ENCODE measurements at regions not wholly inside any gene's neighbourhood (a gene's known extent, or its start where the extent isn't known, plus 50 kb on each side); places are given as distances from the start of the nearest gene placed in this dataset.

GRCh38 chr19:30083125-30083681 lies 141.2 kb downstream of the URI1 start:
- no peak for DNase-seq (ENCODE audit: low spot score)

- no peak for DNase-seq (ENCODE audit: low spot score)
Observed at GRCh38 chr19:30083701-30084156, 141.7 kb downstream of the URI1 start.

GRCh38 chr19:30084390-30084819 lies 142.4 kb downstream of the URI1 start:
- no peak for DNase-seq (ENCODE audit: low spot score)

DNA sequence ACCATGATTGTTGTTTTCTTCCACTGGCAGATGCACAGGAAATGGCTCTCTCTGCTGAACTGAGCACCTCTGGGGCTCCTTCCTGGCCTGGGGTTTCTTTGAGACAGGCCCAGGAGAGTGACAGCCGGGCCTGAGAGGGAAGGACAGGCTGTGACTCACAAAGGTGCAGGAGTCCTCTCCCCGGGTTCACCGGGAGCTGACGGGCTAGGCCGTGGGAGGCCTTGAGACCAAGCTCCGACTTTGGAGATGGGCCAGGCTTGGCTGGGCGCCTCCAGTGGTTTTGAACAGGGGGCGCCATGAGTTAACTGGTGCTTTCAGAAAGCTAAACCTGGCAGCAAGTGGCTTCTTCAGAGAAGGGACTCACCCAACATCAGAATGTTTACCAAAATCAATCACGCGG lies 143.4 kb downstream of the URI1 start:
- DNase-seq (ENCODE audit: low spot score): peak; percentile 63

GRCh38 chr19:30086220-30086619 lies 144.2 kb downstream of the URI1 start:
- DNase-seq (ENCODE audit: low spot score): no peak

DNA sequence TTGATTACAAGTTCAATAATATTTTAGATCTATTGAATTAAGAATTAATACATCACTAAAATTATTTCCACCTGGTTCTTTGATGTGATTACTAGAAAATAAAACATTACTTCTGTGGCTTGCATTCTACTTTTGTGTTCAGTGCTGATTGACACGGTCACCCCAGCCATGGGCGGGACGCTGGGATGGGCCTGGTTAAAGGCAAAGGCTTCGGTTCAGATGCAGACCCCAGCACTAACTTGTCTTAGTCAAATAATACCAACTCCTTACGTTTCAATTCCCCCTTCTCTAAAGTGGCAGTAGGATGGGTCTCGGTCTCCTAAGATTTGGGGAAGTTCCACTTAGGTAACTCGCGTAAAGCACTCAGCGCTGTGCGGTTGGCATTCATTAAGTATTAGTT lies 144.9 kb downstream of the URI1 start:
- no peak for DNase-seq (ENCODE audit: low spot score)

DNA sequence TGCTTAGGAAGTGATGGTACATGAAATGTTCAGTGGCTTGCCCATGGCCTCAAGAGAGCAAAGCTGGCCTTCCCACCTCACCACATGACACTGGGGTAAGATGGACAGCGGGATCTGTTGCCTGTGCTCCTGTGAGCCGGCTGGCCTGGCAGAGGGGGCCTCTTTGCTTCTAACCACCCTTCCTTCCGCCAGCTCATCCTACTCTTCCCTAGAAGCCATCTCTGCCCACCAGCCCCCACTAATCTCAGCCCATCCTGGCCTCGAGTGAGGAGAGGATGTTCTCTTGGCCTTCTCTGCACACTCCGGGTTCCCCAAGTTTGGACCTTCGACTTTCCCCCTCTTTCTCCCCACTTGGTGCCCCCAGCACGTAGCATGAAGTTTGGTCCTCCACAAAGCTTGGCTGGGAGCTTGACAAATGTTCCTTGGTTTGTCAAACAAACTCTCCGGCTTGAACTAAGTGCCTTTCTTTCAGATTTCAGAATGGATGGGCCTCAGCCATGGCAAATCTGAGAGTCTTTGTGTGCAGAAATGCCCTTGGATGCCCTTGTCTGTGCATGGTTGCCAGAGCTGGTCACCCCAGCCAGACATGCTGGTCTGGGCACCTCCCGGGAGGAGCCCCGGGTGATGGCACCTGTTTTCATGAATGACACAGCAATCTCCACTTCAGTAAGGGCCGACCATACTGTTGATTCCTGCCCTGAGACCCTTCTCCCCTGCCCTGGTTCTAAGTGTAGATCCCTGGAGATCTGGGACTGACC lies 145.5 kb downstream of the URI1 start:
- no peak for DNase-seq (ENCODE audit: low spot score)

DNA sequence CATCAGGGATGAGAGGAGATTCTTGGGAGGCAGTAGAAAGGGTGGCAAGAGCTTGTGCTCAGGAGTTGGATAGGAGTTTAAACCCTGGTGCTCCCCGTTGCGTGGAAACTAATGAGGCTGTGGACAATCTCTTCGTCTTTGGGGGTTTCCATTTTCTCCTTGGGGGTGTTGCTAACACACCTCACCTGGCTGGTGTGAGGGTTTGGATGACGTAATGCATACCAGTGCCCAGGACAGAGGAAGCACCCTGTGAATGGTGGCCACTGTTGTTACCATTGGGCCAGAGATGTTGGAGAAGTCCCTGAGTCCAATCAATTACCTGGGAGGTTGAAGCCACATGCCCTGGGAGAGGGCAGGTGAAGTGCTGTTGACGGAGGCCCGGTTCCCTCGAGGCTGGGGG lies 146.5 kb downstream of the URI1 start:
- DNase-seq (ENCODE audit: low spot score): no peak

DNA sequence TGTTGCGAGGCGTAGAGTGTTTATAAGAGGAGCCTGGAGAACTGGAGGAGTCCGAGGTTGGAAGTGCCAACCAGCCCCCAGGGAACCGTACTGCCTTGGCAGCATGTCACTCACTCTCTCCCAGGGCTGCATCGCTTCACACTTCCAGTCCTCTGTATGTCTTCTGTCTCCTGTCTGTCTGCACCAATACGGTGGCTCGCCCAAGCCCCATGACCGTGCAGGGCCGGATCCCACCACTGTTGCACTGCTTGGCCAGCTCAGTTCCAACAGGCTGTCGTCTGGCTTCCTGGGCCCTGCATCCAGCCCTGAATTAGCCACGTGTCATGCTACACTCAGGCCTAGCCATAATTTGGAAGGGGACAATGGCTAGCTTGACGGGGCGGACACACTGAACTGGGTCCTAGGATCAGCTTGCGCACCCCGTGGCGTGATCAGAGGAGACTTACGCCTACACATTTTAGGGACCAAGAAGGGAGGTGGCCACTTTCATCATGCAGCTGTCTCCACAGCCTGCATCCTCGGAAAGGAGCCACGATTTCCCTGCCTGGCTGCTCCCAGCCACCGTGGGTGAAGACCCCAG lies 147.1 kb downstream of the URI1 start:
- no peak for DNase-seq (ENCODE audit: low spot score)

DNA sequence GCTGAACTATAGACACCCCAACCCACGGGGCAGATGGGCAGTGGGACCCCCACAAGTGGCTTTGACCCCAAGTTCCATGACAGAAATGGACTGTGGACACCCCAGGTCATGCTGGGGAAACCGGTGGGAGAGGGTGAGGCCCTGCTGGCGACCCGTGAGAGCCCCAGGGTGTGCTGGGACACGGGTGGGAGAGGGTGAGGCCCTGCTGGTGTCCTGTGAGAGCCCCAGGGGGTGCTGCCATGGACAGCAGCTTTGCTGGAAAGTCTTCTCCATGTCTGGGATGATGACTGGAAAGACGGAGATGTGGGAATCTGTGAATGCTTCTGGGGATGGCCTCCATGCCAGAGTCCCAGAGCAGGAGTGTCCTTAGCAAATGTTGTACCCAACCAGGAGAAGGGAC lies 148.4 kb downstream of the URI1 start:
- DNase-seq (ENCODE audit: low spot score): no peak

DNA sequence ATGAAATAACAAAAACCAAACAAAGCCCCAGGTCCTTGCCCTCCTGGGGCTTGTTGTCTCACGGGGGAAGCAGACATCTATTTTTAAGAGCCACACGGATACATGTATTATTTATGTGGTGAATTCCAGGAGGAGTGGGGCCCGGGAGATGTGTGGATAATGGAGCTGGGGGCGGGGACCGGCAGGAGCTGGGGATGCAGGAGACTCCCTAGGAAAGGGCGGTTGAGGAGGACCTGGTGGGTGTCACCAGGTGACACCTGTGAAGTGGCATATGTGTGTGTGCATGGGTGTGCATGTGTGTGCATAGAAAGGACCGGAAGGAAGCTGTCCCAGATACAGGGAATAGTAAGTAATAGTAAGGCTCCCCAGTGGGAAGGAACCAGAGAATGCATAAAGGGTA lies 148.9 kb downstream of the URI1 start:
- DNase-seq (ENCODE audit: low spot score): no peak

DNA sequence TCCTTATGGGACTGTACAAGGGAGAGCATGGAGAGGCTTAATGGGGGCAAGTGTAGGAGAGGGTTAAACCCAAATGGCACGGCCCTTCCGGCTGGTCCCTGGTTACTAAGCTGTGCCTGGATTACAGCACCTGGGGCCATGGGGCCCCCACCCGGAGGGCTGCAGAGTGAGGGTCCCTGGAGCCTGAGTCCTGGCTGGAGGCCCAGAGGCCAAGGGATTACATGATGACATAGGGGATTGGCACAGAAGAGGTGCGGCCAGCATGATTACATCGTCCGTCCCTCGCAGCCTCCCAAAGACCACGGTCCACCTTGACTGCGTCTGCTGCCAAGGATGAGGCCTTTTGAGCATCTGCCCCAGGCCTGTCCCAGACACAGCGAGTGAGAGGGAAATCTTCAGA lies 149.4 kb downstream of the URI1 start:
- no peak for DNase-seq (ENCODE audit: low spot score)

DNA sequence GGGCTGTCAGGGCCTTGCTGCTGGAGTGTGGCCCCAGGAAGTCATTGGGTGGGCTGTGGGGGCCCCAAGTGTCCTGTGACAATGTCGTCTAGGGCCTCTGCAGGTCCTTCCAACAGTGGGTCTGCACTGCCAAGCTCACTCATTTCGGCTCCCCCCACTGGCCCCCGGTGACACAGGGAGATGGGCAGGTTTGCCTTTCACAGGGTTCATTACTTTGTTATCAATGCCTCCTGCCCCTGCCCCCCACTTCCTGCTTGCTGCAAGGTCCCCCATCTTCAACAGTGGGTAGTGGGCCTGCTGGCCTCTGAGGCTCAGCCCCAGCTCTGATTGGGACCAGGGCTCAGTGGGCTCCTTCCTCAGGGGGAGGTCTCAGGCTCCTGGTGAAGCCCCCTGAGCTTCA lies 149.8 kb downstream of the URI1 start:
- no peak for DNase-seq (ENCODE audit: low spot score)

DNA sequence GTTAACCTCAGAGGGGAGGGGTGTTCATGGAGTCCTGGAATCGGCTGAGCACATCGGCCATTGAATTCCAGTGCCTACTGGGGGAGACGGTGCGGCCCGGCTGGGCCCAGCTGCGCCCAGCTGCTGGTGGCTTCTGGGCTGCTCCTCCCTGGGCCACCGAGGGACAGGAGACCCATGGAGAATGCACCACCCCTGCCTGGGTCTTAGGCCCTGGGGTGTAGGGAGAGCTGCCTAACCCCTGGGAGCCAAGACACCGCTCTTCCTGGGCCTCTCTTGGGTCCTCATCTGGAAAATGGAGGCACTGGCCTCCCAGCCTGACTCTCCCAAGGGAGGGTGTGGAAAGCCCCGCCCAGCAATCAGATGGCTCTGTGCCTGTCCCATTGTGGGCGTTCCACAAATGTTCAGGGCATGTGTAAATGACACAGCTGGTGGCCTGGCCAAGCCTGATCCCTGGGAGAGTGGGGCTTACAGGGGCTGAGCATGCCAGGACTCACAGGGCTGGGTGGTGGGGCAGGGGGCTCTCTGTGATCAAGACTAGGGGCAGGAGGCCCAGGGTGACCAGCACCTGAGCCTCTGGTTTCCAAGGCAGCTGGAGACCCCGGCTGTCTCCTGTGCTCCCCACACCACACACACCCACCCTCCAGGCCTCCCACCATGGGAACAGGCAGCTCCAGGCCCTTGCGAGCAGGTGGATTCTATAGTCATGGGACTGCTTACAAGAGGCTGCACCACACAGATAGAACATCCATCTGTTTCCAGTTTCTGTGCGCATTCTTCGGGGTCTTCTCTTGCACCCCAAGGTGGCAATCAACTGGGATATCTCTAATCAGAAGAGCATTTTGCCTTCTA lies 150.9 kb downstream of the URI1 start:
- no peak for DNase-seq (ENCODE audit: low spot score)

DNA sequence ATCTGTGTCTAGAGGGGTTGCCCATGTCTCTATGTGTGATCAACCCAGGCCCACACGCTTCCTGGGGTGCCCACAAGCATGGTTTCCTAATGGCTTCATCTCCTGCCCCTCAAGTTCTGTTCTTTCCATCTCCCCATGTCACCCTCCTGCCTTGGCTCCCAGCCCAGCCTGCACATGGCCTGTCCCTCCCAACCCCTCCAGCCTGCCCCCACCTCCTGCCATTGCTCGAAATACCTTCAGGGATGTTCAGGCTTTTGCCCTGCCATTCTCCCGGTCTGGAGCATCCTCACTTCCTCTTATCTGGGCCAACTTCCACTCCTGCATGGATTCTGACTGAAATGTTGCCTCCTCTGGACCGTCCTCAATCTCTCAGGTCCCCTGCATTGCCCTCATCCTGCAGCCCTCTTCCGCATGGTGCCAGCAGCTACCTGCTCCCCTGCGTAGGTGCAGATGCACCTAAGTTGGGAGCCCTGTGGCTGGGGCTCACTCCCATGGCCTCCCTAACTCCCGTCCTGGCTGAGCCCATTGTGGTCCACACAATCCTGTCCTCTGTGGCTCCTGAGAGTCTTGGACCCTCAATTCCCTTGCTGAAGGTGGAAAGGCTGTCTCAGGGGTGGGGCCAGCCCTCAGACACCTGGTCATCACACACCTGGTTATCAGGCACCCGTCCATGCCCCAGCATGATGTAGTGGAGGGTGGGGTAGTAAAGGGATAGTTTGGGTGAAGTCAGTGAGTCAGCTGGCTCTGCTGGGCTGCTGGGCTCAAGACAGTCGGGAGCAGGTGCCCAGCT lies 152.1 kb downstream of the URI1 start:
- DNase-seq (ENCODE audit: low spot score): no peak

- no peak for DNase-seq (ENCODE audit: low spot score)
Observed at GRCh38 chr19:30094756-30095140, 152.7 kb downstream of the URI1 start.

- DNase-seq (ENCODE audit: low spot score): no peak
Observed at GRCh38 chr19:30095171-30095570, 153.1 kb downstream of the URI1 start.

- DNase-seq (ENCODE audit: low spot score): no peak
Observed at GRCh38 chr19:30096596-30097370, 154.7 kb downstream of the URI1 start.

DNA sequence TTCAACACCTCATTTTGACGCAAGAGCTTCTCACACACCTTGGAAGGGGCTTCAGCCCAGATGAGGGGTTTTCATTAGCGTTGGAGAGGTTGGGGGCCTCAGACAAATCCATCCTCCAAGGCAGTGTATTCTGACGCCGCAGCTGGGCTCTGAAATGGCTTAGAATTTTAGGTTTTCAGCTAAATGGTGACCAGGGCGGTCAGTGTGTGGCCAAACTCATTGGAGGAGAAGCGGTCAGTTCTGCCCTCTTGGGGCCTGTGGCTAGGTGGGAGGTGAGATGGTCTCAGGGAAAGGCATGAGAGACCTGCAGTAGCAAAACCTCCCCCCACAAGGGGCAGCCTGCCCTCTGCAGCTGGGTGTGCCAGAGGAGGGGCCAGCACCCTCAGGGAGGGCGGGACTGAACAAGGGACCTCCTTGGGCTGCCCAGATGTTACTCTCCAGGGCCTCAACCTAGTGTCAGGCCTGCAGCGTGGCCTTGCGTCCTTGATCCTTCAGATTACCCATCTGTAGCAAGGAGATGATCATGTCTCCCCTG lies 155.8 kb downstream of the URI1 start:
- no peak for DNase-seq (ENCODE audit: low spot score)

GRCh38 chr19:30102239-30102638 lies 160.2 kb downstream of the URI1 start:
- DNase-seq (ENCODE audit: low spot score): no peak

DNA sequence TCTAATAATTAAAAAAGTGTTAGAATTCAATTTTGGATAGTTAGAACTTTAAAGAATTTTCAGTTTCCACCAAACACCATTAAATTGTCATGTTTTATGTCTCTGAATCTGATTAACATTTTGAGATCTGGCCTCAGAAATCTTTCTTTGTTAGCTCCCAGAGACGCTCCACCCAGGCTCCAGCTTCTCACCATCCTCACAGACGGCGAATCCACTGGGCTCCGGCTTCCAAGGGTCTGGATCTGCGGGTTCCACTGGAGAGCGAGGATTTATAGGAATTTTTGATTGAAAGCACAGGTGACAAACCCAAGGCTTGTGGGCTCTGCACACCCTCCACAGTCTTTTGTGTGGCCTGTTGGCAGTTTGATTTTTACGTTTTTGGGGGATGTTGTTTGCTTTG lies 160.6 kb downstream of the URI1 start:
- DNase-seq (ENCODE audit: low spot score): no peak
